ENCODE measurements at regions not wholly inside any gene's neighbourhood (a gene's known extent, or its start where the extent isn't known, plus 50 kb on each side); places are given as distances from the start of the nearest gene placed in this dataset.

DNA sequence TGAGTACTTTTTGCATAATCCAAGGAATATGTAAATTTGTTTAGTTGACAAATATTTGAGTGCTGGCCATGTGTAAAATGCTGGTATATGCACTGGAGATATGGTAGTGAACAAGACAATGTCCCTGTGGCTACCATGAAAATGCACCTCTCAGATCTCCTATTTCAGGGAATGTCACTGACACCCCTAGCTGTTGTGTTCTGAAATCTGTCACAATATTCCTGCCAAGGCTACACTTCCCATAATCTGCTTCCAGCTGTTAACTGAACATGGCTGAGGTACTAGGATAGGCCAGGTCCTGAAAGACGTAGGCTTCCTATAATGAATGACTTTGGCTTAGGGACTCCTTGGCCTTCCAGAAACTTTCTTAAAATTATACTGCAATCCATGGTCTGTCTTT is 197.8 kb downstream of the ZNF648 start:
- TF ChIP-seq, protein P1, sequence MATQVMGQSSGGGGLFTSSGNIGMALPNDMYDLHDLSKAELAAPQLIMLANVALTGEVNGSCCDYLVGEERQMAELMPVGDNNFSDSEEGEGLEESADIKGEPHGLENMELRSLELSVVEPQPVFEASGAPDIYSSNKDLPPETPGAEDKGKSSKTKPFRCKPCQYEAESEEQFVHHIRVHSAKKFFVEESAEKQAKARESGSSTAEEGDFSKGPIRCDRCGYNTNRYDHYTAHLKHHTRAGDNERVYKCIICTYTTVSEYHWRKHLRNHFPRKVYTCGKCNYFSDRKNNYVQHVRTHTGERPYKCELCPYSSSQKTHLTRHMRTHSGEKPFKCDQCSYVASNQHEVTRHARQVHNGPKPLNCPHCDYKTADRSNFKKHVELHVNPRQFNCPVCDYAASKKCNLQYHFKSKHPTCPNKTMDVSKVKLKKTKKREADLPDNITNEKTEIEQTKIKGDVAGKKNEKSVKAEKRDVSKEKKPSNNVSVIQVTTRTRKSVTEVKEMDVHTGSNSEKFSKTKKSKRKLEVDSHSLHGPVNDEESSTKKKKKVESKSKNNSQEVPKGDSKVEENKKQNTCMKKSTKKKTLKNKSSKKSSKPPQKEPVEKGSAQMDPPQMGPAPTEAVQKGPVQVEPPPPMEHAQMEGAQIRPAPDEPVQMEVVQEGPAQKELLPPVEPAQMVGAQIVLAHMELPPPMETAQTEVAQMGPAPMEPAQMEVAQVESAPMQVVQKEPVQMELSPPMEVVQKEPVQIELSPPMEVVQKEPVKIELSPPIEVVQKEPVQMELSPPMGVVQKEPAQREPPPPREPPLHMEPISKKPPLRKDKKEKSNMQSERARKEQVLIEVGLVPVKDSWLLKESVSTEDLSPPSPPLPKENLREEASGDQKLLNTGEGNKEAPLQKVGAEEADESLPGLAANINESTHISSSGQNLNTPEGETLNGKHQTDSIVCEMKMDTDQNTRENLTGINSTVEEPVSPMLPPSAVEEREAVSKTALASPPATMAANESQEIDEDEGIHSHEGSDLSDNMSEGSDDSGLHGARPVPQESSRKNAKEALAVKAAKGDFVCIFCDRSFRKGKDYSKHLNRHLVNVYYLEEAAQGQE (IDR thresholded peaks at IDR 0.05; ENCODE audit: low read depth) = no peak
- TF ChIP-seq TCF12 (IDR thresholded peaks at IDR 0.05; ENCODE audit: low read depth) = no peak
- no peak for TF ChIP-seq CREB1 (IDR thresholded peaks at IDR 0.05; ENCODE audit: low read depth)
- TF ChIP-seq CEBPB (IDR thresholded peaks at IDR 0.05) = no peak
- TF ChIP-seq FOXM1 (IDR thresholded peaks at IDR 0.05; ENCODE audit: borderline replicate concordance, low read depth) = no peak
- TF ChIP-seq EP300 (IDR thresholded peaks at IDR 0.05; ENCODE audit: borderline replicate concordance) = no peak
- TF ChIP-seq, protein P2, sequence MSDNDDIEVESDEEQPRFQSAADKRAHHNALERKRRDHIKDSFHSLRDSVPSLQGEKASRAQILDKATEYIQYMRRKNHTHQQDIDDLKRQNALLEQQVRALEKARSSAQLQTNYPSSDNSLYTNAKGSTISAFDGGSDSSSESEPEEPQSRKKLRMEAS (IDR thresholded peaks at IDR 0.05) = no peak
- TF ChIP-seq RAD21 (IDR thresholded peaks at IDR 0.05; ENCODE audit: low read depth) = no peak
- no peak for TF ChIP-seq TAF1 (IDR thresholded peaks at IDR 0.05; ENCODE audit: low read depth)
- TF ChIP-seq, protein P3, sequence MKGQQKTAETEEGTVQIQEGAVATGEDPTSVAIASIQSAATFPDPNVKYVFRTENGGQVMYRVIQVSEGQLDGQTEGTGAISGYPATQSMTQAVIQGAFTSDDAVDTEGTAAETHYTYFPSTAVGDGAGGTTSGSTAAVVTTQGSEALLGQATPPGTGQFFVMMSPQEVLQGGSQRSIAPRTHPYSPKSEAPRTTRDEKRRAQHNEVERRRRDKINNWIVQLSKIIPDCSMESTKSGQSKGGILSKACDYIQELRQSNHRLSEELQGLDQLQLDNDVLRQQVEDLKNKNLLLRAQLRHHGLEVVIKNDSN (IDR thresholded peaks at IDR 0.05) = no peak
- no peak for TF ChIP-seq TEAD4 (IDR thresholded peaks at IDR 0.05)
- TF ChIP-seq YY1 (IDR thresholded peaks at IDR 0.05; ENCODE audit: low read depth) = no peak

Measured in Ishikawa (cell line).